ENCODE measurements at regions not wholly inside any gene's neighbourhood (a gene's known extent, or its start where the extent isn't known, plus 50 kb on each side); places are given as distances from the start of the nearest gene placed in this dataset.

- DNase-seq (ENCODE audit: insufficient read length, low spot score), result no peak
- TF ChIP-seq CTCF (IDR thresholded peaks at IDR 0.05; ENCODE audit: insufficient read depth, missing control alignments), result no peak
- FAIRE-seq, result no peak
These were observed 242.0 kb upstream of the RBFOX1 start for GRCh38 chr16:7090628-7091115.

- DNase-seq (ENCODE audit: insufficient read length, low spot score), result no peak
- no peak for FAIRE-seq
- TF ChIP-seq CTCF (IDR thresholded peaks at IDR 0.05; ENCODE audit: insufficient read depth, missing control alignments), result no peak
These were observed 242.9 kb upstream of the RBFOX1 start for GRCh38 chr16:7089751-7090150.

GRCh38 chr16:7088711-7089110 is 243.9 kb upstream of the RBFOX1 start:
- no peak for TF ChIP-seq CTCF (IDR thresholded peaks at IDR 0.05; ENCODE audit: insufficient read depth, missing control alignments)
- DNase-seq (ENCODE audit: insufficient read length, low spot score) (no peak), FAIRE-seq (no peak)

GRCh38 chr16:7086822-7087616 is 245.6 kb upstream of the RBFOX1 start:
- DNase-seq (ENCODE audit: insufficient read length, low spot score) (peak; percentile 21), FAIRE-seq (no peak)
- TF ChIP-seq CTCF (IDR thresholded peaks at IDR 0.05; ENCODE audit: insufficient read depth, missing control alignments), result peak; percentile 54

GRCh38 chr16:7085776-7086175 is 246.9 kb upstream of the RBFOX1 start:
- TF ChIP-seq CTCF (IDR thresholded peaks at IDR 0.05; ENCODE audit: insufficient read depth, missing control alignments), result no peak
- FAIRE-seq (no peak), DNase-seq (ENCODE audit: insufficient read length, low spot score) (no peak)

GRCh38 chr16:7083096-7083495 is 249.5 kb upstream of the RBFOX1 start:
- DNase-seq (ENCODE audit: insufficient read length, low spot score), result no peak
- no peak for FAIRE-seq

More at GRCh38 chr16:7083096-7083495, 249.5 kb upstream of the RBFOX1 start:
- TF ChIP-seq CTCF (IDR thresholded peaks at IDR 0.05; ENCODE audit: insufficient read depth, missing control alignments), result no peak
